Activated CD8-positive, alpha-beta T cell treated with anti-CD3 and anti-CD28 coated beads for 36 hours (primary cell): ENCODE measurements at regions not wholly inside any gene's neighbourhood (a gene's known extent, or its start where the extent isn't known, plus 50 kb on each side); places are given as distances from the start of the nearest gene placed in this dataset.

Source experiments
- ATAC-seq: fragments of 200-7000 bp; cut with Tn5 transposase; one replicate; pipeline ENCODE4 v1.10.0; 2021; ENCODE audit warnings: mild to moderate bottlenecking, moderate library complexity
- CTCF ChIA-PET: fragments of 350-600 bp; sonication (Branson Sonifier 250); formaldehyde crosslinking; loops from one replicate; lab custom pipeline; 2021; ENCODE audit warnings: antibody characterized with exemption; lab: Charles Lee
- POLR2A ChIA-PET: fragments of 350-600 bp; sonication (Branson Sonifier 250); formaldehyde crosslinking; loops from one replicate; lab custom pipeline; 2021; ENCODE audit warnings: antibody characterized with exemption; lab: Charles Lee
- DNase-seq: peaks from one replicate; pipeline ENCODE4 v3.0.0-alpha.2; 2020
- H3K27ac Mint-ChIP-seq: one replicate; pipeline ENCODE4 v1.8.0; 2021; ENCODE audit warnings: mild to moderate bottlenecking, mixed read lengths
- H3K27me3 Mint-ChIP-seq: one replicate; pipeline ENCODE4 v1.8.0; 2021; ENCODE audit warnings: mixed read lengths
- H3K36me3 Mint-ChIP-seq: one replicate; pipeline ENCODE4 v1.8.0; 2021; ENCODE audit warnings: low read depth, mixed read lengths
- H3K4me1 Mint-ChIP-seq: one replicate; pipeline ENCODE4 v1.8.0; 2021; ENCODE audit warnings: low read depth, mixed read lengths
- H3K4me3 Mint-ChIP-seq: one replicate; pipeline ENCODE4 v1.8.0; 2021; ENCODE audit warnings: mild to moderate bottlenecking, moderate library complexity, mixed read lengths
- H3K9me3 Mint-ChIP-seq: one replicate; pipeline ENCODE4 v1.8.0; 2021; ENCODE audit warnings: mixed read lengths
- CTCF ChIP-seq: fragments of 200-600 bp; IDR thresholded peaks from one replicate; pipeline ENCODE4 v1.8.0; 2022; ENCODE audit warnings: antibody characterized with exemption, mild to moderate bottlenecking
- intact Hi-C: fragments of 100-400 bp; cut with micrococcal nuclease; formaldehyde crosslinking; loops from one replicate; pipeline ENCODE4 v1.10.0; 2022

GRCh38 chr5:169398515-169398914, 97.6 kb upstream of the SLIT3 start:
- ChIA-PET CTCF (no interaction called here), POLR2A (no interaction called here)
- Mint-ChIP-seq H3K4me3 (no peak overlapping the region), H3K27ac (no peak overlapping the region), H3K9me3 (peaks cover 3% of the 10 kb centered on the region), H3K36me3 (no peaks in the 10 kb centered on the region), H3K27me3 (peaks cover 5% of the 10 kb centered on the region), H3K4me1 (no peaks in the 10 kb centered on the region)
- intact Hi-C loops: no loop called here
- no peak for DNase-seq
- no peak for TF ChIP-seq CTCF
- ATAC-seq: no peak

- no peak for ATAC-seq
- H3K4me3 Mint-ChIP-seq: no peak overlapping the region
- no peak for DNase-seq
- no peak overlapping the region for H3K27ac Mint-ChIP-seq
- ChIA-PET POLR2A (no interaction called here), CTCF (no interaction called here)
- peaks cover 3% of the 10 kb centered on the region for H3K9me3 Mint-ChIP-seq
- no peaks in the 10 kb centered on the region for H3K4me1 Mint-ChIP-seq
- peaks cover 10% of the 10 kb centered on the region for H3K27me3 Mint-ChIP-seq
- H3K36me3 Mint-ChIP-seq: no peaks in the 10 kb centered on the region
- intact Hi-C loops: no loop called here
- TF ChIP-seq CTCF: no peak
These were observed 94.2 kb upstream of the SLIT3 start for GRCh38 chr5:169395136-169395535.

GRCh38 chr5:169394371-169394770, 93.4 kb upstream of the SLIT3 start:
- H3K9me3 Mint-ChIP-seq: peaks cover 3% of the 10 kb centered on the region
- no peaks in the 10 kb centered on the region for H3K36me3 Mint-ChIP-seq
- ChIA-PET POLR2A (no interaction called here), CTCF (interaction anchor here (0.8 kb wide), 1 partner anchor 17 kb away, joined by 3 read pairs; no protein-coding TSS in a partner anchor)
- intact Hi-C loops: no loop called here
- no peak for DNase-seq
- H3K4me3 Mint-ChIP-seq: no peak overlapping the region
- H3K4me1 Mint-ChIP-seq: no peaks in the 10 kb centered on the region
- H3K27me3 Mint-ChIP-seq: peaks cover 10% of the 10 kb centered on the region
- H3K27ac Mint-ChIP-seq: no peak overlapping the region
- ATAC-seq: no peak
- no peak for TF ChIP-seq CTCF

- Mint-ChIP-seq H3K36me3 (no peaks in the 10 kb centered on the region), H3K27ac (no peak overlapping the region), H3K27me3 (peaks cover 10% of the 10 kb centered on the region), H3K4me1 (no peaks in the 10 kb centered on the region), H3K4me3 (no peak overlapping the region), H3K9me3 (peaks cover 3% of the 10 kb centered on the region)
- intact Hi-C loops: no loop called here
- DNase-seq (no peak), ATAC-seq (no peak)
- ChIA-PET CTCF (interaction anchor here (0.8 kb wide), 1 partner anchor 18 kb away, joined by 3 read pairs; no protein-coding TSS in a partner anchor), POLR2A (no interaction called here)
- no peak for TF ChIP-seq CTCF
These were observed 93.0 kb upstream of the SLIT3 start for GRCh38 chr5:169393907-169394306.

GRCh38 chr5:169390265-169390664, 89.3 kb upstream of the SLIT3 start:
- intact Hi-C loops: no loop called here
- no peaks in the 10 kb centered on the region for H3K9me3 Mint-ChIP-seq
- H3K27me3 Mint-ChIP-seq: peaks cover 10% of the 10 kb centered on the region
- POLR2A ChIA-PET: no interaction called here
- no peak overlapping the region for H3K27ac Mint-ChIP-seq
- no peak for TF ChIP-seq CTCF
- H3K4me3 Mint-ChIP-seq: no peak overlapping the region
- ATAC-seq (no peak), DNase-seq (no peak)
- no peaks in the 10 kb centered on the region for H3K36me3 Mint-ChIP-seq
- CTCF ChIA-PET: interaction anchor here (1.2 kb wide), 1 partner anchor 37 kb away, joined by 3 read pairs; no protein-coding TSS in a partner anchor
- H3K4me1 Mint-ChIP-seq: no peaks in the 10 kb centered on the region
